K562 (cell line): ENCODE measurements at regions not wholly inside any gene's neighbourhood (a gene's known extent, or its start where the extent isn't known, plus 50 kb on each side); places are given as distances from the start of the nearest gene placed in this dataset.

ENCODE experiments used
- CHD1 ChIP-seq: fragments of 200-600 bp; sonication (generic); IDR thresholded peaks from one replicate; pipeline ENCODE4 v1.6.1; 2012; ENCODE audit warnings: mild to moderate bottlenecking, moderate library complexity, low read length, inconsistent platforms
- DIDO1 ChIP-seq: fragments of 450-650 bp; IDR thresholded peaks from 2 replicates; pipeline ENCODE4 v1.6.1; 2016; ENCODE audit warnings: low read depth, missing biosample characterization, missing genetic modification characterization
- ELF1 ChIP-seq: fragments of 200-800 bp; sonication (Bioruptor generic); IDR thresholded peaks from 2 replicates; pipeline ENCODE4 v1.6.1; 2016; ENCODE audit warnings: missing genetic modification characterization, missing compliant biosample characterization
- ELF4 ChIP-seq: fragments of 450-650 bp; formaldehyde crosslinking; IDR thresholded peaks from 2 replicates; pipeline ENCODE4 v1.4.0; 2022; ENCODE audit warnings: missing genetic modification characterization
- ESRRA ChIP-seq: fragments of 450-650 bp; IDR thresholded peaks from 2 replicates; pipeline ENCODE4 v1.6.1; 2014; ENCODE audit warnings: low read depth, mild to moderate bottlenecking, moderate library complexity, borderline replicate concordance
- HNRNPLL ChIP-seq: fragments of 200-400 bp; formaldehyde crosslinking; IDR thresholded peaks from 2 replicates; pipeline ENCODE4 v1.6.1; 2017; ENCODE audit warnings: low read length, low read depth, mild to moderate bottlenecking; ENCODE audit not compliant: poor library complexity, severe bottlenecking
- MEIS2 ChIP-seq: fragments of 450-650 bp; IDR thresholded peaks from 2 replicates; pipeline ENCODE4 v1.6.1; 2014; ENCODE audit warnings: mild to moderate bottlenecking; ENCODE audit not compliant: partially characterized antibody
- SMARCA5 ChIP-seq: fragments of 450-650 bp; IDR thresholded peaks from 2 replicates; pipeline ENCODE4 v1.6.1; 2016
- SPI1 ChIP-seq: IDR thresholded peaks from 2 replicates; pipeline ENCODE4 v1.6.1; 2011; ENCODE audit warnings: low read depth, low read length, control low read depth, borderline replicate concordance
- TOE1 ChIP-seq, 2 experiments: fragments of 450-650 bp in 1 of 2; sonication (generic) in 1 of 2; formaldehyde crosslinking in 1 of 2; IDR thresholded peaks; 2 replicates each; pipeline versions ENCODE4 v1.7.1 to v1.8.0; 2016 to 2022; ENCODE audit warnings: borderline replicate concordance in 2 of 2, mild to moderate bottlenecking in 2 of 2, antibody characterized with exemption in 1 of 2, inconsistent platforms in 1 of 2, low read depth in 1 of 2, missing genetic modification reagents in 1 of 2, moderate library complexity in 1 of 2
- TRIM28 ChIP-seq: fragments of 450-650 bp; IDR thresholded peaks from 2 replicates; pipeline ENCODE4 v1.6.1; 2017
- TF ChIP-seq, protein P1 (sequence below): sonication (generic); formaldehyde crosslinking; IDR thresholded peaks from 2 replicates; pipeline ENCODE4 v1.9.0; 2022; ENCODE audit warnings: mild to moderate bottlenecking, missing genetic modification reagents

DNA sequence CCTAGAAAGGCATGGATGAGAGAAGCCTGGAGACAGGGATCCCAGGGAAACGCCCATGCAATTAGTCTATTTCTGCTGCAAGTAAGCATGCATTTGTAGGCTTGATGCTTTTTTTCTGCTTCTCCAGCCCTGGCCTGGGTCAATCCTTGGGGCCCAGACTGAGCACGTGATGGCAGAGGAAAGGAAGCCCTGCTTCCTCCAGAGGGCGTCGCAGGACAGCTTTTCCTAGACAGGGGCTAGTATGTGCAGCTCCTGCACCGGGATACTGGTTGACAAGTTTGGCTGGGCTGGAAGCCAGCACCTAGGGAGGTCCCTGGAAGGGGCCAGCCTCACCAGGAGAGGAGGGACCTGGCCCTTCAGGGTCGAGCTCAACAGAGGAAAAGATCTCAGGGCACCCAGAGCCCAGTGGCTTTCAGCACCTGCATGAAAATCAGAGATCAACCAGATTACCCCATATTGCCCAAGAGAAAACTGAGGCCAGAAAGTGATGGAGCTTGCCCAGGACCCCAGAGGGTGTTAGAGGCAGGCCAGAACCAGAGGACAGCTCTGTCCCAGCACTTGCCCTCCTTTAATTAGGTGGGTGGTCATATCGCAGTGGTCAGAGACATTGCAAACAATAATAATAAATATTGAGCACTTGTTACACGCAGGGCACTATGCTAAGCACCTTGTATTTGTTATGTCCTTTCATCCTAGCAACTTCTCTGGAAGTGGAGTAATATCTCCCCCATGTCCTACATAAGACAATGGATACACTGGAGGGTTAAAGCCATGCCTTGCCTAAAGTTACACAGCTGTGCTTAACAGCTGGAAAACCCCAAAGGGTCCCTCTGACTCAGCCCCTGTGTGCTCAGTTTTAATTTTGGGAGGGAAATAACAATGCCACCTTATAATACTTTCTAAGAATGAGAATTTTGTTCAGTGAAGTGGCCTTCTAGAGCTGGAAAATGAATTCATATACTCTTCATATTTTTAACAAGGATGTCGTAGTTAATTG is 67.1 kb downstream of the KLF4 start (continued):
- TF ChIP-seq SPI1 (no peak), SMARCA5 (no peak), ESRRA (no peak), ELF4 (CRISPR knock-in tag) (no peak), TRIM28 (no peak), CHD1 (no peak), HNRNPLL (no peak), ELF1 (tag) (no peak), DIDO1 (tag) (no peak), TOE1 (IDR thresholded peaks at IDR 0.05; ENCODE audit: borderline replicate concordance) (peak; percentile 45; the same call in 1 of the 2 replicates), TOE1 (CRISPR knock-in tag; IDR thresholded peaks at IDR 0.05; ENCODE audit: borderline replicate concordance, low read depth) (no peak), MEIS2 (no peak)
- TF ChIP-seq, protein P1, sequence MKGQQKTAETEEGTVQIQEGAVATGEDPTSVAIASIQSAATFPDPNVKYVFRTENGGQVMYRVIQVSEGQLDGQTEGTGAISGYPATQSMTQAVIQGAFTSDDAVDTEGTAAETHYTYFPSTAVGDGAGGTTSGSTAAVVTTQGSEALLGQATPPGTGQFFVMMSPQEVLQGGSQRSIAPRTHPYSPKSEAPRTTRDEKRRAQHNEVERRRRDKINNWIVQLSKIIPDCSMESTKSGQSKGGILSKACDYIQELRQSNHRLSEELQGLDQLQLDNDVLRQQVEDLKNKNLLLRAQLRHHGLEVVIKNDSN (CRISPR knock-in tag) = peak; percentile 91
